GM10248 (cell line): ENCODE measurements at regions not wholly inside any gene's neighbourhood (a gene's known extent, or its start where the extent isn't known, plus 50 kb on each side); places are given as distances from the start of the nearest gene placed in this dataset.

Experiments
- CTCF ChIA-PET: fragments of 300-600 bp; sonication (Branson Sonifier 250); formaldehyde crosslinking; extraction: SDS; loops from one replicate; lab custom pipeline; 2021; ENCODE audit warnings: antibody characterized with exemption; lab: Yijun Ruan, JAX
- POLR2A ChIA-PET: fragments of 350-650 bp; sonication (Branson Sonifier 250); formaldehyde crosslinking; extraction: SDS; loops from one replicate; lab custom pipeline; 2020; ENCODE audit warnings: antibody characterized with exemption; lab: Yijun Ruan, JAX
- DNase-seq: peaks from one replicate; pipeline ENCODE4 v3.0.0; 2012; ENCODE audit errors: extremely low spot score
- TF ChIP-seq, protein P1 (sequence below): IDR thresholded peaks from 2 replicates; pipeline ENCODE4 v1.5.1; 2012; ENCODE audit warnings: mild to moderate bottlenecking, low read depth; ENCODE audit errors: extremely low read depth, missing control alignments, control extremely low read depth

DNA sequence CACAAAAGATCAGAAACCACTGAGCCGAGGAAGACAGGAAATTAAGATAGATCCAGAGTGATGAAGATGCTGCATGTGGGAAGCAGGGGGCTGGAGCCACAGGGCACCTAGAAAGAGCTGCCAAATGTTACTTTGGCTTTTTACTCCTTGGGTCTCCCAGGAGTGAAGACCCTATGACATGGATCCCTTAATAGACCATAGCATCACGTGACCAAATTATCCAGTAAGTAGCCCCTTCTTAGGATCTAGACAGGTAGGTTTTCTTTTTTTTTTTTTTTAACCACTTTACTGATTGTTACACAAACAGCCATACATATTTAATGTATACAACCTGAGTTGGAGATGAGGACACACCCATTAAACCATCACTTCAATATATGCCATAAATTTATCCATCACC lies 183.9 kb upstream of the SOX21 start:
- no peak for DNase-seq
- CTCF ChIA-PET: no interaction called here
- POLR2A ChIA-PET: no interaction called here
- TF ChIP-seq, protein P1, sequence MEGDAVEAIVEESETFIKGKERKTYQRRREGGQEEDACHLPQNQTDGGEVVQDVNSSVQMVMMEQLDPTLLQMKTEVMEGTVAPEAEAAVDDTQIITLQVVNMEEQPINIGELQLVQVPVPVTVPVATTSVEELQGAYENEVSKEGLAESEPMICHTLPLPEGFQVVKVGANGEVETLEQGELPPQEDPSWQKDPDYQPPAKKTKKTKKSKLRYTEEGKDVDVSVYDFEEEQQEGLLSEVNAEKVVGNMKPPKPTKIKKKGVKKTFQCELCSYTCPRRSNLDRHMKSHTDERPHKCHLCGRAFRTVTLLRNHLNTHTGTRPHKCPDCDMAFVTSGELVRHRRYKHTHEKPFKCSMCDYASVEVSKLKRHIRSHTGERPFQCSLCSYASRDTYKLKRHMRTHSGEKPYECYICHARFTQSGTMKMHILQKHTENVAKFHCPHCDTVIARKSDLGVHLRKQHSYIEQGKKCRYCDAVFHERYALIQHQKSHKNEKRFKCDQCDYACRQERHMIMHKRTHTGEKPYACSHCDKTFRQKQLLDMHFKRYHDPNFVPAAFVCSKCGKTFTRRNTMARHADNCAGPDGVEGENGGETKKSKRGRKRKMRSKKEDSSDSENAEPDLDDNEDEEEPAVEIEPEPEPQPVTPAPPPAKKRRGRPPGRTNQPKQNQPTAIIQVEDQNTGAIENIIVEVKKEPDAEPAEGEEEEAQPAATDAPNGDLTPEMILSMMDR: no peak

DNA sequence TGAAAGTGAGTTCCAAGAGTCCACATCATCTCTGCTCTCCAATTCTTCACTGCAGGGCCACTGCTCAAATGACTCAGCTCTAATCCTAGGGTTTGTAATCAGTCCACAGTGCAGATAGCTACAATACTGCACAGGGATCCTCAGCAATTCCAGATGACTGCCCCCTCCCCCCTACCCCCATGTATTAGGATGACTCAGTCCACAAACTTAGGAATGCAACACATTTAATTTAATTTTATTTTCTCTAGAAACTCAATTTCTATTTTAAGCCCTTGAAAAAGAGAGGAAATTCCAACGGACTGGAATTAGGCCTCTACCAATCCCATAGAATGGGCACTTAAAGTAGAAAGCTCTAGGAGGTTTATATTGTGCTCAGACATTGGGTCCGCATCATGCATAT lies 173.8 kb upstream of the SOX21 start:
- ChIA-PET POLR2A (no interaction called here), CTCF (no interaction called here)
- TF ChIP-seq, protein P1: no peak
- DNase-seq: no peak

DNA sequence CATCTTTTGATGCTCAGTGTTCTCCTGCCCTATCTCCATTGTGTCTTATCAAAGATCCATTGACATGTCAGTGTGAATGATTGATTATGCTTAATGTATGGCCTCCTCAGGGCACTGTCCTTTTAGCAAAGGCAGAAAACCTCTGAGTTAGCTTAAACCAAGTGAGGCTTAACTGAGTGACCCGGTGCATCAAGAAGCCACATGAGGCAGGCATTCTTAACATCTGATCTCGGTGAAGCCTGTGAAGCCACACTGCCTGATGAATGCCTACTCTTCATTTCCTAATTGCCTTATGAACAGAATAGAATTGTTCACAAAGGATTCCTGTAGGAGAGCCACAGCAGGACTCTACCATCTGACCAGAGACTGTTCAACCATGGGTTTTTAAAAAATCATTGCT lies 168.1 kb upstream of the SOX21 start:
- TF ChIP-seq, protein P1: no peak
- no peak for DNase-seq
- ChIA-PET POLR2A (no interaction called here), CTCF (no interaction called here)

DNA sequence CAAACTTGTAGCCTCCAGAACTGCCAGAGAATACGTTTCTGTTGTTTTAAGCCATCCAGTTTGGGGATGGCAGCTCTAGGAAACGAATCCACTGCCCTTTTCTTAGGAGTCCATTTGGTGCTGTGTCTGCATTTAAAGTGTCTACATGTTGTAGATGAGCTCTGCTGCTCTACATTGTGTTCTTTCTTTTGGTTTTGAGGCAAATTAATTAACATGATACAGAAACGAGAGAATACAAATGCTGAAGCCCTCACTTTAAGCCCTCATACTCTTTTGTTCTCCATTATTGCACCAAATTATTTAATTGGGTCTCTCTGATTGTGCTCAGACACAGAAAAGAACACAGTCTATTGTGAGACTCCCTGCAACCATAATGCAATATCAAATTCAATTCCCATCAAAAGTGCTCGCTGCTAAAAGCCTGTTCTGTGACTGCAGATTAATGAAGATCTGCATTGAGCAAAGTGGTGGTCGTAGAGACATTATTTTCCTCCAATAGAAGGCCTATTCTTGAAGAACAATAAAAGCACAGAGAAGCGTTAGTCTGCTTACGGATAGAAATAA lies 166.3 kb upstream of the SOX21 start:
- CTCF ChIA-PET: no interaction called here
- TF ChIP-seq, protein P1: no peak
- POLR2A ChIA-PET: no interaction called here
- DNase-seq: no peak

DNA sequence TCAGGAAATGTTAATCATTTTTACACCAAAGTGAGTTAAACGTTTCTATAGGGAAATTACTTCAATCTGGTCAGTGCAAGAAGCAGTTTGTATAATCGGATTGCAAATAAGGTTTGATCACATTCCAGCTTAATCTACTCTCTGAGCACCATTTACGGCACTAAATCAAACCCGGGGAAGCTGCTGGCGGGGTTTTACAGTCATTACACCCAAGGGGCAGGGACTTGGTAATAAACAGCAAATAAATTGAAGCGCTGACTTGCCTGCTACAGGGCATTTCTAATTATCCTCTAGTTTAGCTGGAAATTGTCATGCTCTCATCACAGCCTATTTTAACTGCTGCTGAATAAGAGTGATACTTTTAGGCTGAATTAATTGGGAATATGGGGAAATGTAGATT lies 152.1 kb upstream of the SOX21 start:
- ChIA-PET CTCF (no interaction called here), POLR2A (no interaction called here)
- no peak for DNase-seq
- TF ChIP-seq, protein P1: no peak

DNA sequence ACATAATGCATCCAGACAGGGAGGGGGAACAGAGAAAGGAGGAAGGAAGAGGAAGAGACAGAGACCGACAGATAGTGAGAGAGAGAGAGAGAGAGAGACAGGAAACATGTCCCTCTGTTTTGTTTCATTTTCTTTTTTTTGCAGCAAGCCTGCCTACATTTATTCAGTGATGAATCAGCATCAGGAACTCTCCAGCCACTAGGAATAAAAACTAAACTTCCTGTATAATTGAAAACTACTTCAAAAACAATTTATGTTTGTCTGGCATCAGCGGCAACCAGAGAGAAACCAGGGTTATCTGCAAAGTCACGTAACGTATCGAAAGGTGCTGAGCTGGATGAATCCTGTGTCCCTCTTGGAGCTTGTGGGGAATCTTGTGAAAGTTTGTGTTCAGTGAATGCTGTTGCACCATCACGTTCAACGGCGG lies 148.6 kb upstream of the SOX21 start:
- POLR2A ChIA-PET: no interaction called here
- CTCF ChIA-PET: interaction anchor here (1.0 kb wide), 1 partner anchor 48 kb away, joined by 3 read pairs; no protein-coding TSS in a partner anchor
- no peak for DNase-seq
- TF ChIP-seq, protein P1: no peak
